H9 (cell line): ENCODE measurements at regions not wholly inside any gene's neighbourhood (a gene's known extent, or its start where the extent isn't known, plus 50 kb on each side); places are given as distances from the start of the nearest gene placed in this dataset.

Experiments used
- DNase-seq: peaks from one replicate; pipeline ENCODE4 v3.0.0-alpha.2; 2017
- H2AFZ ChIP-seq: one replicate; pipeline ENCODE4 v1.6.1; 2013; ENCODE audit warnings: mild to moderate bottlenecking, low read length, control low read depth, moderate library complexity
- H2AK5ac ChIP-seq: 2 replicates; pipeline ENCODE4 v1.6.1; 2013; ENCODE audit warnings: low read length, control low read depth, mixed read lengths; ENCODE audit not compliant: insufficient read length
- H2BK120ac ChIP-seq: one replicate; pipeline ENCODE4 v1.6.1; 2013; ENCODE audit warnings: low read depth, mild to moderate bottlenecking, low read length, control low read depth, inconsistent platforms; ENCODE audit not compliant: poor library complexity, severe bottlenecking
- H2BK12ac ChIP-seq: 2 replicates; pipeline ENCODE4 v1.6.1; 2013; ENCODE audit warnings: low read length, control low read depth, mixed read lengths, low read depth; ENCODE audit not compliant: insufficient read length
- H2BK15ac ChIP-seq: 2 replicates; pipeline ENCODE4 v1.6.1; 2013; ENCODE audit warnings: low read depth, low read length, control low read depth
- H2BK20ac ChIP-seq: one replicate; pipeline ENCODE4 v1.6.1; 2013; ENCODE audit warnings: low read depth, mild to moderate bottlenecking, low read length, control low read depth, inconsistent platforms; ENCODE audit not compliant: poor library complexity, severe bottlenecking
- H2BK5ac ChIP-seq: 2 replicates; pipeline ENCODE4 v1.6.1; 2013; ENCODE audit warnings: low read length, control low read depth, mixed read lengths; ENCODE audit not compliant: insufficient read length
- H3K14ac ChIP-seq: 2 replicates; pipeline ENCODE4 v1.6.1; 2013; ENCODE audit warnings: low read length, control low read depth; ENCODE audit not compliant: insufficient read depth
- H3K18ac ChIP-seq: 2 replicates; pipeline ENCODE4 v1.6.1; 2013; ENCODE audit warnings: low read depth, mild to moderate bottlenecking, mixed read lengths, low read length, control low read depth; ENCODE audit not compliant: insufficient read length
- H3K23ac ChIP-seq: 2 replicates; pipeline ENCODE4 v1.6.1; 2013; ENCODE audit warnings: low read length, control low read depth, mixed read lengths, low read depth; ENCODE audit not compliant: insufficient read length
- H3K23me2 ChIP-seq: 2 replicates; pipeline ENCODE4 v1.6.1; 2013; ENCODE audit warnings: low read depth, mild to moderate bottlenecking, mixed read lengths, low read length, control low read depth; ENCODE audit not compliant: insufficient read length, poor library complexity, severe bottlenecking
- H3K27ac ChIP-seq: 2 replicates; pipeline ENCODE4 v1.5.1; 2013; ENCODE audit warnings: low read length, control low read depth, mixed read lengths, low read depth; ENCODE audit not compliant: insufficient read length
- H3K27me3 ChIP-seq: 2 replicates; pipeline ENCODE4 v1.6.1; 2013; ENCODE audit warnings: low read length, control low read depth, inconsistent platforms; ENCODE audit not compliant: insufficient read depth
- H3K4ac ChIP-seq: 2 replicates; pipeline ENCODE4 v1.6.1; 2013; ENCODE audit warnings: low read depth, mild to moderate bottlenecking, control low read depth, inconsistent platforms, low read length, moderate library complexity
- H3K4me1 ChIP-seq: 2 replicates; pipeline ENCODE4 v1.6.1; 2013; ENCODE audit warnings: low read length, control low read depth, inconsistent platforms; ENCODE audit not compliant: insufficient read depth
- H3K4me2 ChIP-seq: 2 replicates; pipeline ENCODE4 v1.6.1; 2013; ENCODE audit warnings: low read length, control low read depth, mixed read lengths; ENCODE audit not compliant: insufficient read length, insufficient read depth
- H3K56ac ChIP-seq: 2 replicates; pipeline ENCODE4 v1.6.1; 2013; ENCODE audit warnings: low read depth, mild to moderate bottlenecking, mixed read lengths, low read length, control low read depth; ENCODE audit not compliant: insufficient read length
- H3K79me1 ChIP-seq: 2 replicates; pipeline ENCODE4 v1.6.1; 2013; ENCODE audit warnings: low read depth, mild to moderate bottlenecking, moderate library complexity, low read length, control low read depth, inconsistent platforms; ENCODE audit not compliant: insufficient read depth, poor library complexity, severe bottlenecking
- H3K79me2 ChIP-seq: 2 replicates; pipeline ENCODE4 v1.6.1; 2013; ENCODE audit warnings: low read length, control low read depth, inconsistent platforms; ENCODE audit not compliant: insufficient read depth
- H3K9ac ChIP-seq: 2 replicates; pipeline ENCODE4 v1.6.1; 2013; ENCODE audit warnings: low read length, control low read depth, mixed read lengths; ENCODE audit not compliant: insufficient read length; ENCODE audit errors: extremely low read depth
- H3K9me3 ChIP-seq: one replicate; pipeline ENCODE4 v1.6.1; 2013; ENCODE audit warnings: low read depth, low read length, inconsistent platforms; ENCODE audit not compliant: control insufficient read depth
- H3T11ph ChIP-seq: one replicate; pipeline ENCODE4 v1.6.1; 2013; ENCODE audit warnings: mild to moderate bottlenecking, low read length, control low read depth, inconsistent platforms
- H4K20me1 ChIP-seq: one replicate; pipeline ENCODE4 v1.6.1; 2013; ENCODE audit not compliant: control insufficient read depth, insufficient read length, insufficient read depth
- H4K5ac ChIP-seq: 2 replicates; pipeline ENCODE4 v1.6.1; 2013; ENCODE audit warnings: low read depth, mild to moderate bottlenecking, mixed read lengths, low read length, control low read depth; ENCODE audit not compliant: insufficient read length
- H4K8ac ChIP-seq: replicated peaks from 2 replicates; pipeline ENCODE4 v1.6.1; 2013; ENCODE audit warnings: low read length, control low read depth, mixed read lengths, low read depth; ENCODE audit not compliant: insufficient read length
- H4K91ac ChIP-seq: 2 replicates; pipeline ENCODE4 v1.6.1; 2013; ENCODE audit warnings: low read depth, mild to moderate bottlenecking, moderate library complexity, mixed read lengths, low read length, control low read depth; ENCODE audit not compliant: insufficient read length
- H3K27ac Mint-ChIP-seq, 3 experiments: 2 replicates in 2 of 3; 3 replicates in 1 of 3; pipeline ENCODE4 v1.8.0; 2020 to 2021; ENCODE audit warnings: mixed read lengths in 3 of 3, mild to moderate bottlenecking in 1 of 3, moderate library complexity in 1 of 3
- H3K27me3 Mint-ChIP-seq: 2 replicates; pipeline ENCODE4 v1.8.0; 2021; ENCODE audit warnings: low read depth, mild to moderate bottlenecking, moderate library complexity, mixed read lengths
- H3K36me3 Mint-ChIP-seq, 3 experiments: 2 replicates in 2 of 3; 3 replicates in 1 of 3; pipeline ENCODE4 v1.8.0; 2020 to 2021; ENCODE audit warnings: low read depth in 3 of 3, mixed read lengths in 3 of 3; ENCODE audit not compliant: insufficient read depth in 1 of 3
- H3K4me1 Mint-ChIP-seq, 2 experiments: 2 replicates each; pipeline ENCODE4 v1.8.0; 2020; ENCODE audit warnings: mixed read lengths in 2 of 2
- H3K4me3 Mint-ChIP-seq, 2 experiments: 2 replicates in 1 of 2; 3 replicates in 1 of 2; pipeline ENCODE4 v1.8.0; 2020 to 2021; ENCODE audit warnings: mild to moderate bottlenecking in 2 of 2, mixed read lengths in 2 of 2, moderate library complexity in 1 of 2
- H3K9me3 Mint-ChIP-seq, 2 experiments: 2 replicates in 1 of 2; 3 replicates in 1 of 2; pipeline ENCODE4 v1.8.0; 2020; ENCODE audit warnings: mild to moderate bottlenecking in 2 of 2, mixed read lengths in 2 of 2, moderate library complexity in 1 of 2
- WGBS: extraction: QIAGEN DNeasy Blood & Tissue Kit; methylation state at CpG from one replicate; pipeline ENCODE4 v1.1.7; 2013; ENCODE audit warnings: missing lambda C conversion rate, low lambda C conversion rate, mixed read lengths; ENCODE audit not compliant: insufficient read length; ENCODE audit errors: extremely low coverage; 5-methylcytosine and 5-hydroxymethylcytosine counted together
- TF ChIP-seq, protein P1 (sequence below): fragments of 200-600 bp; sonication (generic); conservative IDR thresholded peaks from 3 replicates; pipeline ENCODE4 v1.8.0; 2021; ENCODE audit warnings: antibody characterized with exemption, mild to moderate bottlenecking

DNA sequence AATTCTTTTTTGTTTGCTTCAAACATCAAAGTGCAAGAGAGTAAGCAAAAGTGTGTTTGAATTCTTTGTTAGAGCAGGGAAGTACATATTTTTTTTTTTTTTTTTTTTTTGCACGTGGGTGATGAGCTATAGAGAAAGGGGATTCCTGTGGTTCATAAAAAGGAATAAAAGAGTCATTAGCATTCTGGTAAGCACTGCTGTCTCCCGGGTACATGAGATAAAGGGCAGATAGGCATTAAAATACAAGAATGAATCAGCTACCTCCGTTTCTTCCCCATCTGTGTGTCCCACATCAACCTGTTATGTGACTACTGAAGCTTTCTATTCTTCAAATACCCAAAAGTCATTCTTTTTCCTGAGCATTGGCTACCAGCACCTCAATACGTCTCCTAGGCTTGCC lies 102.4 kb upstream of the SEMA3D start:
- Histone ChIP-seq H3K79me1 (no peaks in the 10 kb centered on the region), H3T11ph (no peak overlapping the region), H4K91ac (no peak overlapping the region), H3K18ac (no peak overlapping the region), H3K4ac (no peak overlapping the region), H4K5ac (no peak overlapping the region), H3K9me3 (no peaks in the 10 kb centered on the region), H2AK5ac (no peak overlapping the region), H2BK120ac (no peak overlapping the region), H4K20me1 (no peaks in the 10 kb centered on the region), H2BK15ac (no peak overlapping the region), H2BK5ac (no peak overlapping the region), H3K4me2 (no peak overlapping the region), H2BK20ac (no peak overlapping the region), H4K8ac (no peak overlapping the region), H2AFZ (no peak overlapping the region), H3K23ac (no peak overlapping the region), H3K79me2 (no peaks in the 10 kb centered on the region), H3K23me2 (no peaks in the 10 kb centered on the region), H3K27me3 (no peaks in the 10 kb centered on the region), H3K9ac (no peak overlapping the region), H3K56ac (no peak overlapping the region), H3K4me1 (peaks cover 3% of the 10 kb centered on the region; the same call in 1 of the 2 replicates), H3K27ac (no peak overlapping the region), H2BK12ac (no peak overlapping the region), H3K14ac (no peak overlapping the region)
- no peaks in the 10 kb centered on the region for H3K27me3 Mint-ChIP-seq
- peak overlapping the region in 2 of 3 experiments; percentile 17 to 32; a peak in 4 of 7 replicates for H3K27ac Mint-ChIP-seq
- peaks cover 3% of the 10 kb centered on the region in 2 experiments; a peak in 3 of 5 replicates for H3K9me3 Mint-ChIP-seq
- peaks cover 18 to 19% of the 10 kb centered on the region in 2 experiments for H3K4me1 Mint-ChIP-seq
- no CpG with 5 or more reads among the region's 4 CpGs for WGBS
- peaks cover 0 to 4% (median 3%) of the 10 kb centered on the region in 3 experiments; a peak in 3 of 7 replicates for H3K36me3 Mint-ChIP-seq
- TF ChIP-seq, protein P1, sequence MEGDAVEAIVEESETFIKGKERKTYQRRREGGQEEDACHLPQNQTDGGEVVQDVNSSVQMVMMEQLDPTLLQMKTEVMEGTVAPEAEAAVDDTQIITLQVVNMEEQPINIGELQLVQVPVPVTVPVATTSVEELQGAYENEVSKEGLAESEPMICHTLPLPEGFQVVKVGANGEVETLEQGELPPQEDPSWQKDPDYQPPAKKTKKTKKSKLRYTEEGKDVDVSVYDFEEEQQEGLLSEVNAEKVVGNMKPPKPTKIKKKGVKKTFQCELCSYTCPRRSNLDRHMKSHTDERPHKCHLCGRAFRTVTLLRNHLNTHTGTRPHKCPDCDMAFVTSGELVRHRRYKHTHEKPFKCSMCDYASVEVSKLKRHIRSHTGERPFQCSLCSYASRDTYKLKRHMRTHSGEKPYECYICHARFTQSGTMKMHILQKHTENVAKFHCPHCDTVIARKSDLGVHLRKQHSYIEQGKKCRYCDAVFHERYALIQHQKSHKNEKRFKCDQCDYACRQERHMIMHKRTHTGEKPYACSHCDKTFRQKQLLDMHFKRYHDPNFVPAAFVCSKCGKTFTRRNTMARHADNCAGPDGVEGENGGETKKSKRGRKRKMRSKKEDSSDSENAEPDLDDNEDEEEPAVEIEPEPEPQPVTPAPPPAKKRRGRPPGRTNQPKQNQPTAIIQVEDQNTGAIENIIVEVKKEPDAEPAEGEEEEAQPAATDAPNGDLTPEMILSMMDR, result no peak
- DNase-seq, result no peak
- no peak overlapping the region for H3K4me3 Mint-ChIP-seq
